Osteocyte (in vitro differentiated cells): ENCODE measurements at regions not wholly inside any gene's neighbourhood (a gene's known extent, or its start where the extent isn't known, plus 50 kb on each side); places are given as distances from the start of the nearest gene placed in this dataset.

Experiments used
- DNase-seq: peaks from one replicate; pipeline ENCODE4 v3.0.0; 2021; ENCODE audit warnings: mixed read lengths; ENCODE audit not compliant: unreplicated experiment; ENCODE audit errors: extremely low spot score
- H3K27ac Mint-ChIP-seq: one replicate; pipeline ENCODE4 v1.8.0; 2021; ENCODE audit warnings: mild to moderate bottlenecking, mixed read lengths; ENCODE audit not compliant: unreplicated experiment
- H3K27me3 Mint-ChIP-seq: one replicate; pipeline ENCODE4 v1.8.0; 2021; ENCODE audit warnings: mixed read lengths; ENCODE audit not compliant: unreplicated experiment
- H3K36me3 Mint-ChIP-seq: one replicate; pipeline ENCODE4 v1.8.0; 2021; ENCODE audit warnings: mixed read lengths; ENCODE audit not compliant: unreplicated experiment
- H3K4me1 Mint-ChIP-seq: one replicate; pipeline ENCODE4 v1.8.0; 2021; ENCODE audit warnings: mixed read lengths; ENCODE audit not compliant: unreplicated experiment
- H3K4me3 Mint-ChIP-seq: one replicate; pipeline ENCODE4 v1.8.0; 2021; ENCODE audit warnings: mild to moderate bottlenecking, moderate library complexity, mixed read lengths; ENCODE audit not compliant: unreplicated experiment
- H3K9me3 Mint-ChIP-seq: one replicate; pipeline ENCODE4 v1.8.0; 2021; ENCODE audit warnings: mixed read lengths; ENCODE audit not compliant: unreplicated experiment
- CTCF ChIP-seq: fragments of 200-600 bp; sonication (generic); IDR thresholded peaks from 2 replicates; pipeline ENCODE4 v1.5.0; 2021; ENCODE audit warnings: antibody characterized with exemption, mild to moderate bottlenecking, moderate library complexity

- no peak overlapping the region for H3K4me3 Mint-ChIP-seq
- peaks cover 3% of the 10 kb centered on the region for H3K9me3 Mint-ChIP-seq
- no peaks in the 10 kb centered on the region for H3K36me3 Mint-ChIP-seq
- no peak for TF ChIP-seq CTCF
- H3K27me3 Mint-ChIP-seq: peaks cover 15% of the 10 kb centered on the region
- DNase-seq: no peak
- no peak overlapping the region for H3K27ac Mint-ChIP-seq
- peaks cover 6% of the 10 kb centered on the region for H3K4me1 Mint-ChIP-seq
Observed at GRCh38 chr10:28434063-28434462, 98.9 kb upstream of the WAC start.

GRCh38 chr10:28442403-28442802 is 90.5 kb upstream of the WAC start:
- no peak for TF ChIP-seq CTCF

GRCh38 chr10:28444031-28444430 is 88.9 kb upstream of the WAC start:
- H3K36me3 Mint-ChIP-seq: no peaks in the 10 kb centered on the region
- DNase-seq: no peak
- H3K4me1 Mint-ChIP-seq: no peaks in the 10 kb centered on the region
- peaks cover 29% of the 10 kb centered on the region for H3K27me3 Mint-ChIP-seq
- no peak overlapping the region for H3K27ac Mint-ChIP-seq
- no peaks in the 10 kb centered on the region for H3K9me3 Mint-ChIP-seq
- no peak overlapping the region for H3K4me3 Mint-ChIP-seq
- no peak for TF ChIP-seq CTCF

More at GRCh38 chr10:28442403-28442802, 90.5 kb upstream of the WAC start:
- Mint-ChIP-seq H3K27ac (no peak overlapping the region), H3K27me3 (peaks cover 34% of the 10 kb centered on the region), H3K9me3 (no peaks in the 10 kb centered on the region), H3K4me1 (no peaks in the 10 kb centered on the region), H3K4me3 (no peak overlapping the region), H3K36me3 (no peaks in the 10 kb centered on the region)
- DNase-seq: no peak

GRCh38 chr10:28445516-28445915 is 87.4 kb upstream of the WAC start:
- TF ChIP-seq CTCF: no peak
- DNase-seq: no peak
- no peaks in the 10 kb centered on the region for H3K36me3 Mint-ChIP-seq
- H3K27ac Mint-ChIP-seq: no peak overlapping the region
- no peaks in the 10 kb centered on the region for H3K4me1 Mint-ChIP-seq
- no peaks in the 10 kb centered on the region for H3K9me3 Mint-ChIP-seq
- H3K4me3 Mint-ChIP-seq: no peak overlapping the region
- H3K27me3 Mint-ChIP-seq: peaks cover 34% of the 10 kb centered on the region

- Mint-ChIP-seq H3K36me3 (no peaks in the 10 kb centered on the region), H3K4me3 (no peak overlapping the region), H3K9me3 (peaks cover 10% of the 10 kb centered on the region), H3K4me1 (no peaks in the 10 kb centered on the region), H3K27ac (no peak overlapping the region), H3K27me3 (peaks cover 50% of the 10 kb centered on the region)
- no peak for TF ChIP-seq CTCF
- DNase-seq: no peak
Observed at GRCh38 chr10:28449382-28449781, 83.5 kb upstream of the WAC start.
